ENCODE measurements at regions not wholly inside any gene's neighbourhood (a gene's known extent, or its start where the extent isn't known, plus 50 kb on each side); places are given as distances from the start of the nearest gene placed in this dataset.
A peak's percentile ranks its signal among the peaks of the same experiment; 100 is the strongest.

DNA sequence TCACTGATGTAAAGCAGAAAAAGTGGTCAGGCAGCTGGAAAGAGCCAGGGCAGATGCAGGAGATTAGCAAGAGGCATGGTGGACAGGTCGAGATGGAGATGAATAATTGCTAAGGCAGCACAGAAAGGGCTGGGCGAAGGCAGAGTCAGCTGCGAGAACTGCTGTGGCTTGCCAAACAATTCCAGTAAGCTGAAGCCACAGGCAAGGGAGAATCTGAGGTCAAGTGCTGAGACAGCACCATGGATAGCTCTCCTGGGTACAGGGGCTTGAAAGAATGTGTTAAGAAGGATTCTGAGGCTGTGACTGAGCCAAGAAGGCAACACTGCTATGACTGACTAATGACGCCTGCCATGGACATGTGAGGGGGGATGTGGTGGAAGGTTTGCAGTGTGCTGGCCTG lies 220.8 kb upstream of the FOXA2 start:
- no peaks in the 10 kb centered on the region for H3K27me3 Mint-ChIP-seq
- H3K4me3 Mint-ChIP-seq: no peak overlapping the region

DNA sequence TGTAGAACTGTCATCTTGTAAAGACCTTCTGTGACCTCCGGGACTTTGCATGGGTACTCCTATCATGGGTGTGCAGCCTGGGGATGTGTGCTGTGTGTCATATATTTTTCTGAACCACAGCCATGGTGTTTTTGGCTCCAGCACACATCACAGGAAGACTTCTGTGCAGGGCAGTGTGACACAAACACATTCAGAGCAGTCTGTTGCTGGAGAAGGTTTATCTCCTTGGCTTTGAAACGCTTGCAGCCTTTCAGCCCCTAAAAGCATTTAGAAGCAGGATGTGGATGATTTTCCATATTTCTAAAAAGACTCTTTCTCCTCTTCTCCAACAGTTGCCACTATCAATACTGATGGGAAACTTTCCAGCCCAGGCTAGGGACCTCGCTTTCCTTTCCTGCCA lies 221.6 kb upstream of the FOXA2 start:
- Mint-ChIP-seq H3K27me3 (no peaks in the 10 kb centered on the region), H3K9me3 (no peaks in the 10 kb centered on the region), H3K4me1 (no peaks in the 10 kb centered on the region), H3K36me3 (peaks cover 2% of the 10 kb centered on the region), H3K27ac (no peak overlapping the region), H3K4me3 (peak overlapping the region in 1 of 4 donors; percentile 39)

More for the DNA sequence above, 220.8 kb upstream of the FOXA2 start:
- Mint-ChIP-seq H3K9me3 (no peaks in the 10 kb centered on the region), H3K36me3 (no peaks in the 10 kb centered on the region), H3K4me1 (no peaks in the 10 kb centered on the region), H3K27ac (no peak overlapping the region)

DNA sequence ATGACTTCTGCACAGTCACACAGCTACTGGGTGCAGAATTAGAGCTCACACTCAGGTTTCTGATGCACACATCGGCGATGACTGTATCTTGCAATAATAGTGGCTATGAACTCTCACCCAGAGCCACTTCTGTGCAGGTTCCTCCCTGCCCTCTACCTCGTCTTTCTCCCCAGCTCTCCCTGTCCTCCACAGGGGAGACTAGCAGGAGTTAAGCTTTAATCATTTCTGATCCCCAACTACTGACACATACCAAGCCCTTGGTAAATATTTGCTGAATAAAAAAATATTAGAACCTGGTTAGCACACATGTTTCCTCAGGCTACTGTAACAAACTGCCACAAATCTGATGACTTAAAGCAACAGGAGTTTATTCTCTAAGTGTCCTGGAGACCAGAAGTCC lies 222.7 kb upstream of the FOXA2 start:
- H3K27me3 Mint-ChIP-seq: no peaks in the 10 kb centered on the region
- H3K4me3 Mint-ChIP-seq: no peak overlapping the region
- no peaks in the 10 kb centered on the region for H3K9me3 Mint-ChIP-seq
- H3K27ac Mint-ChIP-seq: no peak overlapping the region
- peaks cover 3% of the 10 kb centered on the region for H3K36me3 Mint-ChIP-seq
- H3K4me1 Mint-ChIP-seq: no peaks in the 10 kb centered on the region

DNA sequence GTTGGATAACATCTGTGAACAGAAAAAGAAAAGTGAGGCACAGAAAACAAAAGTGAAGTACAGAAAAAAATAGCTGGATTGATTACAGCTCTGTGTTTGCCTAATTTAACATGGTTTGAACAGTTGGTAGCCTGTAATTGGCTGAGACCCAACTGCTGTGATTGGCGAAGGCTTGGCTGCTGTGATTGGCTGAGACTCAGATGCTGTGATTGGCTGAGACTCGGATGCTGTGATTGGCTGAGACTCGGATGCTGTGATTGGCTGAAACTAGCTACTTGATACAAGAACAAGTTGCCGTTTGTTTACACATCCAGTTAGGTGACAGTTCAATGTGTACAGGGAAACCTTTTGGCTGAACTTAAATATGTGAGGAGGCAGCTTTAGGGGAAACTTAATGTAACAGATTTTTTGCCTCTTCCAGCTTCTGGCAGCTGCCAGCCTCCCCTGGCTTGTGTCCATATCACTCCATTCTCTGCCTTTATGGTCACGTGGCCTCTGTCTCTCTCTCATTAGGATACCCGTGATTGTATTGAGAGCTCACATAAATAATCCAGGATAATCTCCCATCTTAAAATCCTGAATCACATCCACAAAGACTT lies 223.4 kb upstream of the FOXA2 start:
- Mint-ChIP-seq H3K4me1 (no peaks in the 10 kb centered on the region), H3K36me3 (peaks cover 3% of the 10 kb centered on the region), H3K9me3 (no peaks in the 10 kb centered on the region), H3K27me3 (no peaks in the 10 kb centered on the region), H3K4me3 (no peak overlapping the region), H3K27ac (no peak overlapping the region)

DNA sequence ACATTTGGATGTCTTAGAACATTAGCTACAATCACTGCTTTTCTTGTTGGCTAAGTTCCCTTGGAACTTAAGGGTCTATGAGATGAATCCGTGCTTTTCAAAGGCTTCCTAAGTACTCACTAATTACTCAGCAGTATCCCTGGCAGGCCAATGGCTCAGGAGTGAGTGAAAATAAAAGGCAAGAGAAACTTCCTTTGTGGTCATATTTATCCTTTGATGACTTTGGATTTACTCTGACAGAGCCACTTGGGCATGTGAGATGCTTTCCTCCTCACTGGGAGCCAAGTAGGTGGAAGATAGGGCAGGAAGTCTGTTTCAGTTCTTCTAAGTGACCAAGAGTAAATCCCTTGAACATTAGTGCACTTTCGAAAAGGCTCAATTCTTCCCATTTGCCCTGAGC lies 224.3 kb upstream of the FOXA2 start:
- Mint-ChIP-seq H3K4me1 (no peaks in the 10 kb centered on the region), H3K4me3 (no peak overlapping the region)

DNA sequence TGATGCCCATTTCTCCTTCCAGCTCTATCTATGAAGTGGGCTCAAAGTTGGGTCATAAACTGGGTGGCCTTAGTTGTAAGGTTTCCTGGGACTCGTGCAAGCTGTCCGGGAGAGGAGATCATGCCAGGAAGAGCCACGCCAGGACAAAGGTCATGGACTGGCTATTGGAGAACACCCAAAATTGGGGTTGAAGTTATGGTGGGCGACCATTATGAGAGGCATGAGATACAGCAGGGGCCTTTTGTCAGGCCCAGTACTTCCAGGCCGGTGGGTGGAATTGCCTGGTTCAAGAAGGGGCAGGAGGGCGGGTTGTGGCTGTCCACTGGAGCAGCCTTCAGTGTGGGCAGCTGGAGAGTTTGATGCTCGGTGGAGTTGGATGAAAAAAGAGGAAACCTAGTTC lies 225.1 kb upstream of the SSTR4 start:
- Mint-ChIP-seq H3K4me3 (peak overlapping the region in 1 of 4 donors; percentile 40), H3K4me1 (no peaks in the 10 kb centered on the region), H3K27me3 (no peaks in the 10 kb centered on the region), H3K9me3 (peaks cover 0 to 2% (median 0%) of the 10 kb centered on the region in 3 donors), H3K27ac (no peak overlapping the region), H3K36me3 (peaks cover 3% of the 10 kb centered on the region)

More for the DNA sequence above, 224.3 kb upstream of the FOXA2 start:
- Mint-ChIP-seq H3K27ac (no peak overlapping the region), H3K27me3 (no peaks in the 10 kb centered on the region), H3K9me3 (peaks cover 0 to 2% (median 0%) of the 10 kb centered on the region in 3 donors), H3K36me3 (peaks cover 3% of the 10 kb centered on the region)

DNA sequence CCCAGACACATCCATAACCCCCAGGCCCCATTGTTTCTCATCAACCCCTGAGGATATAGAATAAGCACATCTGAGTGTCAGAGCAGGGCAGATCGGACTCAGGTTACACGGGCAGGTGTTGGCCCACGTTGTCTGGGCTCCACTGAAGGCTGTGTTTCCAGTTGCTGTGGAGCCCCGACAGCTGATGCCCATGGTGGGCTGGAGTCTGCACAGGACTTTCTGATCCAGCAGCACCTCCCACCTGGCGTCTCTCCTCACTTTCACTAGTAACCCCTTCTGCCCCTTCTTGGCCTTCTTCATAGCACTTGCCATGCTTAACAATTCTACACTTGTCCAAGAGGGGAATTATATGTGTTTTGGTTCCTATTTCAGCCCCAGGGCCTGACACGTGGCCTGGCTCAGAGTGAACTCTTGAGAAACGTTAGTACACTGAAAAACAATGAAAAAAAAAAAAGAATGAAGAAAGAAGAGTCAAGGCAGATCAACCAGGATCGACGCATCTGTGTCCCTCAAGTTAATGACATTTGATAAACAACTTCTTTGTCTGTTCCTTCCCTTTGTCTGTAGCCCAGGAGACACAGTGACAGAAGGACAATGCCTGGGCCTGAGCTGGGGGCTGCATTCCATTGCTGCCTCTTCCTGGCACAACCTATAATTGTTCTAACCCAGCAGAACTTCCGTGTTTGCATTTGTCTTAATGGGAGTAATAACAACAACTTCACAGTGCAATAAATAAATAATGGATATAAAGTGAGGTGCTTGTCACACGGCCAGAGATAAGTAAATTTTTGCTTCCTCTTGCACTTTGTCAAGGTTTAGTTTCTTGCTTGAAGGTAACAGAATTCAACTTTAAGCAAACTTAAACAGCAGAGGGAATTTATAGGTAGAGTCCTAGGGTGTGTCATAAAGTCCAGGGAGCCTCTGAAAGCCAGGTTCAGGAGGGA lies 224.2 kb upstream of the SSTR4 start:
- peak overlapping the region in 1 of 4 donors; percentile 66 for H3K4me3 Mint-ChIP-seq
- H3K27ac Mint-ChIP-seq: no peak overlapping the region

DNA sequence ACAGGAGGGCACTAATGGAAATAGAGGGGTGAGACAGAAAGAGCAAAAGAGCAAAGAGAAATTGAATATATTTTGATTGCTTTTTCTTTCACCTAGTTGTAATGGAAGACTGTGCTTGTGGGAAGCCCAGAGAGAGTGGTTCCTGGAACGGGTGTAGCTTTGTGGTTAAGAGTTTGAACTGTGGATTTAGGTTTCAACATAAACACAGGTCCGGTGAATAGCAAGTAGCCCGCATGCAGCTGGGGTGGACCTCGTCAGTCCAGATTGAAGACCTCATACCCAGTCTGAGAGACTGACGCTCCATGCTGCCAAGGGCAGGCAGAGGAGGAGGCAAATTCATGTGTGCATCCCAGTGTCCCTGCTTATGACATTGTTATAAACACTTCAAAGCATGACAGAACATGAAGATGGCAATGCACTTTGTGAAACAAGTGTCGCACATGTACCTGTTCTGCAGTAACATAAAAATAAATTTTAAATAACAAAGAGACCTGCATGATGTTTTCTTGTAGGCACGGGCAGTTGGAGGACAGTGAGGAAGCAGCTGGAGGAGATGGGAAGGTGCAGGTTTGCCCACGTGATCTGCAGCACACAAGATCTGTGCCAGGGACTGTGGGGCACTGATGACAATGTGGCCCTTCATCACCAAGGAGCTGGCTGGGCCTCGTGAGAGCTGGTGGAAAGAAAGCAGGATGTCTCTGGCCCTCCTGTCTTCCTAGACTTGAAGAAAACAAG lies 220.5 kb upstream of the SSTR4 start:
- Mint-ChIP-seq H3K4me3 (no peak overlapping the region), H3K27me3 (no peaks in the 10 kb centered on the region), H3K9me3 (peaks cover 0 to 2% (median 0%) of the 10 kb centered on the region in 3 donors), H3K27ac (no peak overlapping the region), H3K36me3 (peaks cover 3% of the 10 kb centered on the region), H3K4me1 (no peaks in the 10 kb centered on the region)

More for the DNA sequence above, 224.2 kb upstream of the SSTR4 start:
- H3K9me3 Mint-ChIP-seq: peaks cover 0 to 2% (median 0%) of the 10 kb centered on the region in 3 donors
- no peaks in the 10 kb centered on the region for H3K27me3 Mint-ChIP-seq
- no peaks in the 10 kb centered on the region for H3K4me1 Mint-ChIP-seq
- peaks cover 3% of the 10 kb centered on the region for H3K36me3 Mint-ChIP-seq

DNA sequence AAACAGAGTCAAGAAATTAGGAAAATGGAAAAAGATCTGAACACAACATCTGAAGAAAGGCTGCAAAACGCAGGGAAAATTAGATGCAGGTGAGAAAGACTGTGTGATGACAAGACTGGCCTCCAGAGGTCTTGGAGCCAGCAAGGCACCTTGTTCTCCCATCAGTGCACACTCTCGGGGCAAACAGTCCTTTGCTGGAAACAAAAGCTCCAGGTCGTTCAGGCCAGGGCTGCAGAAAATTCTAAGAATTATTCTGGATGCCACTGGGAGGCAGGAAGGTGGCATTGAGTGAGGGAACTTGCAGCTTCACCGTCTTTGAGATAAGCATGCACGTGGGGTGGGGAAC lies 219.9 kb upstream of the SSTR4 start:
- Mint-ChIP-seq H3K27ac (no peak overlapping the region), H3K4me1 (no peaks in the 10 kb centered on the region), H3K4me3 (no peak overlapping the region), H3K27me3 (no peaks in the 10 kb centered on the region), H3K9me3 (peaks cover 0 to 2% (median 0%) of the 10 kb centered on the region in 3 donors), H3K36me3 (peaks cover 3% of the 10 kb centered on the region)

DNA sequence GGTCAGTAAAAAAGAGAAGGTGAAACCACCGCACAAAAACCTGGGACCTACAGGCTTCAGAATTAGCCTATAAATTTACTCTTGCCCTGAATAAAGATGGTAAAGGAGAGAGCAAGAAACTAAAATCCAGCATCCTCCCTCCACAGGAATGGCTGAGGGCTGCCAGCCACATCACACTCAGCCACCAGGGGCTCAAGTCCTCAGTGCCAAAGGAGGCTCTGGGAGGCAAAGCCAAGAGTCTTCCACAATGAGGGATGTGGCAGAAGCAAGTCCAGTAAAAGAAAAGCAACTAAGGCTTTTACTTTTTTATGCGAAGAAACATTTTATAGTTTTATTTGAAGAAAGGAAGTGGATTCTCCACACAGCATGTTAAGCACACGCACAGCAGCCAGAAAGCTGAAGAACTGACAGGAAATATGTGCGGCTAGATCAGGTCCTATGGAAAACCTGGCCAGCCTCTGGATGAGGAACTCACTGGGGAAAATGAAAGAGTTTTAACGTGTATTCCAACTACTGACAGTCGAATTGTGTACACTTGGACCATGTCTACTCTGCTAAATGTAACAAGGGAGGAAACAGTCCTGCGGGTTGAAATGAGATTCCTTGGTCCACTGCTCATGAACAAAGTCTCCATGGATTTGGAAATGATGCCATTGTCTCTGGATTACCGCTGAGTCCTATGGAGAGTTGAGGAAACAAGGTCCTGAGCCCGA lies 219.4 kb upstream of the SSTR4 start:
- Mint-ChIP-seq H3K27ac (no peak overlapping the region), H3K4me3 (no peak overlapping the region), H3K4me1 (no peaks in the 10 kb centered on the region), H3K36me3 (peaks cover 3% of the 10 kb centered on the region), H3K27me3 (no peaks in the 10 kb centered on the region), H3K9me3 (peaks cover 0 to 2% (median 0%) of the 10 kb centered on the region in 3 donors)

DNA sequence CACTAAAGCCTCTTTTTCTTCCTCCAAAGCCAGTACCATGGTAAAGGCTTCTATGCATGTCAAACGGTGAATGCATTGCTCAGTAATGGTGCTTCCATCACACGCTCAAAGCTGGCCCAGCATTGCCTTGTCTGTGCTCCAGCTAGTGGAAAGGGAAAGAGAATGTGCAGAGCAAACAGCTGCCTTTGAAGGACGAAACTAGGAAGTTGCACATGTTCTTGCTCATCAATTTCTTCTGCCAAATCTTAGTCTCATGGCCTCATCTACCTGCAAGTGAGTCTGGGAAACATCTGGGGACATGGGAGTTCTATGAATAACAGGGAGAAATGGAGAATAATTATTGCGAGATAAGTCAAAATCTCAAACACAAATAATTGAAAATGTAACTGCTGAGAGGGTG lies 216.5 kb upstream of the SSTR4 start:
- H3K27ac Mint-ChIP-seq: no peak overlapping the region
- no peaks in the 10 kb centered on the region for H3K27me3 Mint-ChIP-seq
- no peaks in the 10 kb centered on the region for H3K4me1 Mint-ChIP-seq
- H3K36me3 Mint-ChIP-seq: no peaks in the 10 kb centered on the region
- no peak overlapping the region for H3K4me3 Mint-ChIP-seq
- no peaks in the 10 kb centered on the region for H3K9me3 Mint-ChIP-seq

DNA sequence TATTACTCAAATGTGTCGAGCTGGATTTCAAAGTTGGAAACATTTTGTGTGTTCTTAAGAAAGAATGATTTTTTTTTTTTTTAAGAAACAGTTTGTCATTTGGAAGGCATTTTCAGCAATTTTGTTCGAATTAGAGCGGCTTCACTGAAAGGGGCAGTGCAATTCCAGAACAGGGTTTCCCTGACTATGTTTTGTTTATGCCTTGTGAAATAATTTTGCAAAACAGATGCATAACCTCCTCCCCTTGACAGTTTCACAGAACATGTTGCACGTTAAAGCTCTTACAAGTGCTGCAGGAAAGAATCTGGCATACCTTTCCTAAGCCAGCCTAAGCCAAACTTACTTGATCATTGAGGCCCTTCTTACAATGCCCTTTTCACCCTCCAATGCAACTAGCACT lies 216.0 kb upstream of the SSTR4 start:
- no peaks in the 10 kb centered on the region for H3K36me3 Mint-ChIP-seq
- no peaks in the 10 kb centered on the region for H3K4me1 Mint-ChIP-seq
- H3K9me3 Mint-ChIP-seq: no peaks in the 10 kb centered on the region
- H3K27me3 Mint-ChIP-seq: no peaks in the 10 kb centered on the region
- no peak overlapping the region for H3K4me3 Mint-ChIP-seq
- H3K27ac Mint-ChIP-seq: no peak overlapping the region

DNA sequence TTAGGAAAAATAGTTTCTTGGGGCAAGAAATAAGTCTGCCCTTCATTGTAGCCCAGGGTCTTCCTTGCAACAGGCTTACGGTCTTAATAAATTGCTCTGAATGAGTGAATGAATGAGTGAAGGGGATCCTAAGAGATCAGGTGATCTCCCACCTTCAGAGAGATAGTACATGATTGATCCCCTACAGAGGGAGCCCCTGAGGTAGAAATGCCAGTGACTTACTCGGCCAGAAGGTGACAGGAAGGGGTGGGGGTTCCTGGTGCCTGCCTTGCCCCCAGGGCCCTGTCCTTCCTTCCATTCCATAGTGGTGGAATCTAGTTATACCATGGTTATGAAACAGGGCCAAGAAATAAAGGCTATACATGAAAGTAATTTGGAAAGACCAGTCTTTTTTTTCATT lies 215.3 kb upstream of the SSTR4 start:
- Mint-ChIP-seq H3K4me3 (no peak overlapping the region), H3K36me3 (no peaks in the 10 kb centered on the region), H3K9me3 (no peaks in the 10 kb centered on the region), H3K27ac (no peak overlapping the region), H3K4me1 (no peaks in the 10 kb centered on the region), H3K27me3 (no peaks in the 10 kb centered on the region)

DNA sequence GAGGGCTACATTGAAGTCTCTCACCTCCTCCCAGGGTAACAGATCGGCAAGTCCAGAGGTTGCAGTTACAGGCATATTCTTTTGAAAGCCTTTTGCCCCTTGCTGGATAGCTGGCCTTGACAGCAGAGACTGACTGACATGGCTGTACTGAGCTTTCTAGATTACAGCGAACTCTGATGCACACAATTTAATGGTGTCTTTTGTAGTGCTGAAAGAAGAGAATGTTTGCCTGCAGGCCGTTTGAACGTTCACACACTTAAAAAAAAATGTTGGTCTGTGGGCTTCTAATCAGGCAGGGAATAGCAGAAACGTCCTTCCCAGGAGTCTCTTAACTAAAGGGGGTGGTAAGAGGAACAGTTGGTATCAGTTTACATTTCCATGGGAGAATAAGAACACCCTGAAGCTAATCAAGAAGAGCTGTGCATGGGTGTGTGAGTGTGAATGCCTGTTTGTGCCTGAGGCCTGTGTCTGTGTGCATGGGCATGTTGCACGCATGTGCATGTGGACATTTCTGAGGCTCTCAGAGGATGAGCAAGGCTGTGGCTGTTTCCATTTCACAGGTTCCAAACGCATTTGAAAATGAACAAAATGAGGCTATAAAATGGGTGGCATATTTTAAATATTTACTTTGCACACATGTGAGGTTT lies 213.9 kb upstream of the SSTR4 start:
- H3K27me3 Mint-ChIP-seq: no peaks in the 10 kb centered on the region
- no peak overlapping the region for H3K4me3 Mint-ChIP-seq
- H3K4me1 Mint-ChIP-seq: no peaks in the 10 kb centered on the region
- H3K9me3 Mint-ChIP-seq: no peaks in the 10 kb centered on the region
- H3K27ac Mint-ChIP-seq: no peak overlapping the region
- H3K36me3 Mint-ChIP-seq: no peaks in the 10 kb centered on the region

All from IgD-negative memory B cell (primary cell).